Activated CD8-positive, alpha-beta memory T cell treated with anti-CD3 and anti-CD28 coated beads for 4 hours (primary cell): ENCODE measurements at regions not wholly inside any gene's neighbourhood (a gene's known extent, or its start where the extent isn't known, plus 50 kb on each side); places are given as distances from the start of the nearest gene placed in this dataset.

ENCODE experiments used
- DNase-seq, 2 donors: peaks; one replicate each; pipeline ENCODE4 v3.0.0-alpha.2; 2020; ENCODE audit warnings: low read depth in 2 of 2

GRCh38 chr9:109945573-109945972, 165.6 kb downstream of the PALM2AKAP2 start:
- DNase-seq: no peak

GRCh38 chr9:109948453-109948852, 168.5 kb downstream of the PALM2AKAP2 start:
- DNase-seq: no peak

- no peak for DNase-seq
These were observed 170.9 kb downstream of the PALM2AKAP2 start for GRCh38 chr9:109950710-109951443.

- DNase-seq: no peak
These were observed 173.3 kb downstream of the PALM2AKAP2 start for GRCh38 chr9:109953300-109953699.

GRCh38 chr9:109953813-109954497, 174.0 kb downstream of the PALM2AKAP2 start:
- DNase-seq: no peak

- DNase-seq: no peak
These were observed 176.9 kb downstream of the PALM2AKAP2 start for GRCh38 chr9:109956717-109957440.

GRCh38 chr9:109959679-109960078, 179.7 kb downstream of the PALM2AKAP2 start:
- no peak for DNase-seq

GRCh38 chr9:109961626-109962025, 181.6 kb downstream of the PALM2AKAP2 start:
- DNase-seq: no peak

- no peak for DNase-seq
These were observed 182.2 kb downstream of the PALM2AKAP2 start for GRCh38 chr9:109962215-109962614.

- no peak for DNase-seq
These were observed 183.1 kb downstream of the PALM2AKAP2 start for GRCh38 chr9:109963079-109963478.

GRCh38 chr9:109966643-109967368, 186.8 kb downstream of the PALM2AKAP2 start:
- DNase-seq: no peak

GRCh38 chr9:109967651-109968642, 187.9 kb downstream of the PALM2AKAP2 start:
- no peak for DNase-seq

GRCh38 chr9:109969011-109969410, 189.0 kb downstream of the PALM2AKAP2 start:
- DNase-seq: no peak

- no peak for DNase-seq
These were observed 189.7 kb downstream of the PALM2AKAP2 start for GRCh38 chr9:109969573-109970237.

GRCh38 chr9:109971226-109971625, 191.2 kb downstream of the PALM2AKAP2 start:
- no peak for DNase-seq

GRCh38 chr9:109972026-109972882, 192.3 kb downstream of the PALM2AKAP2 start:
- DNase-seq: no peak

- DNase-seq: no peak
These were observed 193.3 kb downstream of the PALM2AKAP2 start for GRCh38 chr9:109973336-109973735.

GRCh38 chr9:109974143-109974917, 194.3 kb downstream of the PALM2AKAP2 start:
- DNase-seq: no peak

GRCh38 chr9:109974918-109975276, 194.9 kb downstream of the PALM2AKAP2 start:
- no peak for DNase-seq
